ENCODE measurements at regions not wholly inside any gene's neighbourhood (a gene's known extent, or its start where the extent isn't known, plus 50 kb on each side); places are given as distances from the start of the nearest gene placed in this dataset.

DNA sequence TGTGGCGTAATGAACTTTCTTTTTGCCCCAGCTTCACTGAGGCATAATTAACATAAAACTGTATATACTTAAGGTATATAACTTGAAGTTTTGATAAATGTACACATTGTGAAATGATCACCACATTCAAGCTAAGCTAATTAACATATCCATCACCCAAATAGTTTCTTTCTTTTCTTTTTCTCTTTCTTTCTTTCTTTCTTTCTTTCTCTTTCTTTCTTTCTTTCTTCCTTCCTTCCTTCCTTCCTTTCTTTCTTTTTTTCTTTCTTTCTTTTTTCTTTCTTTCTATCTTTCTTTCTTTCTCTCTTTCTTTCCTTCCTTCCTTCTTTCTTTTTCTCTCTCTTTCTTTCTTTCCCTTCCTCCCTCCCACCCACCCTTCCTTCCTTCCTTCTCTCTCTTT, 62.5 kb downstream of the XCL1 start:
- H3K56ac ChIP-seq (ENCODE audit: low read length), result no peak overlapping the region
- H3K79me1 ChIP-seq (ENCODE audit: low read length), result no peaks in the 10 kb centered on the region
- no peak overlapping the region for H3K4me3 ChIP-seq (ENCODE audit: low read length)
- no peak overlapping the region for H4K8ac ChIP-seq (ENCODE audit: low read depth, low read length)
- no peak for DNase-seq
- H3K79me2 ChIP-seq (ENCODE audit: control insufficient read depth, insufficient read depth, low read length), result no peaks in the 10 kb centered on the region
- no peaks in the 10 kb centered on the region for H3K27me3 ChIP-seq (ENCODE audit: insufficient read depth, low read length, poor library complexity)
- no peak overlapping the region for H4K5ac ChIP-seq (ENCODE audit: low read length)
- no peak overlapping the region for H3K4me2 ChIP-seq (ENCODE audit: low read length)
- no peak overlapping the region for H2AK5ac ChIP-seq (ENCODE audit: low read length)
- H3K23ac ChIP-seq (ENCODE audit: low read length), result no peak overlapping the region
- no CpG with 5 or more reads among the region's 1 CpG for WGBS (ENCODE audit: extremely low coverage, insufficient coverage, low lambda C conversion rate)
- no peak overlapping the region for H2BK120ac ChIP-seq (ENCODE audit: low read depth, low read length)
- no peaks in the 10 kb centered on the region for H3K36me3 ChIP-seq (ENCODE audit: control insufficient read depth, insufficient read depth, low read length)
- no peak overlapping the region for H3K27ac ChIP-seq (ENCODE audit: low read depth, low read length)
- H2BK15ac ChIP-seq (replicated peaks; ENCODE audit: low read depth), result no peak overlapping the region
- H2BK5ac ChIP-seq (ENCODE audit: low read length), result no peak overlapping the region
- H3K4ac ChIP-seq (ENCODE audit: low read depth, low read length), result no peak overlapping the region
- H3K9ac ChIP-seq (ENCODE audit: low read length), result no peak overlapping the region
- no peak overlapping the region for H3K18ac ChIP-seq (ENCODE audit: low read length)
- no peaks in the 10 kb centered on the region for H3K4me1 ChIP-seq (ENCODE audit: control insufficient read depth, low read depth, low read length)

DNA sequence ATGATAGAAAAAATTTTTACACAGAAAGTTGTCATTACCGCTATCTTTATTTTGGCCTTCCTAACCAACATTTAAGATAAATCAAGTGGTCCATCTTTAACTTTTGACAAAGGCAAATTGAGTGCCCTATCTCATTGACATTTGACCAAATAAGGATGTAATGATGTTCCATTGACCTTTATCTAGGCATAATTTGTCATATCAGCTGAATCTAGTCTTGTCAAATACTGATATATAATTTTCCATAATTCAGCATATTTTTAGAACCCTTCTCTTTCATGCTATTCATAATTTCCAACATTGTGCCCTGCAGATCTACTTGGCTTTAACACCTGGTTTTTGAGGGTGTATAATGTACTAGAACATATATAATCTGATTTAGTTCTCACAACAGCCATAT, 63.8 kb downstream of the XCL1 start:
- H4K8ac ChIP-seq (ENCODE audit: low read depth, low read length), result no peak overlapping the region
- no peak overlapping the region for H3K18ac ChIP-seq (ENCODE audit: low read length)
- H3K23ac ChIP-seq (ENCODE audit: low read length), result no peak overlapping the region
- no peak overlapping the region for H2BK5ac ChIP-seq (ENCODE audit: low read length)
- no peaks in the 10 kb centered on the region for H3K27me3 ChIP-seq (ENCODE audit: insufficient read depth, low read length, poor library complexity)
- no peaks in the 10 kb centered on the region for H3K4me1 ChIP-seq (ENCODE audit: control insufficient read depth, low read depth, low read length)
- H3K79me2 ChIP-seq (ENCODE audit: control insufficient read depth, insufficient read depth, low read length), result no peaks in the 10 kb centered on the region
- H2BK15ac ChIP-seq (replicated peaks; ENCODE audit: low read depth), result no peak overlapping the region
- H3K27ac ChIP-seq (ENCODE audit: low read depth, low read length), result no peak overlapping the region
- no peak overlapping the region for H3K56ac ChIP-seq (ENCODE audit: low read length)
- no peak for DNase-seq
- H3K79me1 ChIP-seq (ENCODE audit: low read length), result no peaks in the 10 kb centered on the region
- H3K4ac ChIP-seq (ENCODE audit: low read depth, low read length), result no peak overlapping the region
- H3K4me2 ChIP-seq (ENCODE audit: low read length), result no peak overlapping the region
- no peak overlapping the region for H2BK120ac ChIP-seq (ENCODE audit: low read depth, low read length)
- no peak overlapping the region for H3K9ac ChIP-seq (ENCODE audit: low read length)
- H3K4me3 ChIP-seq (ENCODE audit: low read length), result no peak overlapping the region
- H4K5ac ChIP-seq (ENCODE audit: low read length), result no peak overlapping the region
- WGBS (ENCODE audit: extremely low coverage, insufficient coverage, low lambda C conversion rate), result no CpG with 5 or more reads among the region's 1 CpG
- H3K36me3 ChIP-seq (ENCODE audit: control insufficient read depth, insufficient read depth, low read length), result no peaks in the 10 kb centered on the region
- no peak overlapping the region for H2AK5ac ChIP-seq (ENCODE audit: low read length)

DNA sequence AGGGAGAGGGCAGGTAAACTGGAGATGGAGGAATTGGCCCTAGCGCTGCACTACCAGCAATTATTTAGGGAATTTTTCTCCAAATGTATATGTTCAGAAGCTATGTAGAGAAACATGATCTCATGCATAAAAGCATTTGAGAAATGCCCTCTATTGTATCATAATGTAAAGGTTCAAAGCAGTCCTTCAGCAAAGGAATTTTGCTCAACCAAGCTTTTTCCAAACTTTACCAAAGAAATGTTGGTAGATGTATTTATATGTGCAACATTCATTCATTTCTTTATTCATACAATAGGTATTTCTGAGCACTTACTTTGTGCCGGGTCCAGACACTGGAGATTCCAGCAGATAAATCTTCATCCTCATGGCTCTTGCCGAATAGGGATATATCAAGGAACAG, 64.4 kb downstream of the XCL1 start:
- H4K5ac ChIP-seq (ENCODE audit: low read length), result no peak overlapping the region
- no peaks in the 10 kb centered on the region for H3K79me2 ChIP-seq (ENCODE audit: control insufficient read depth, insufficient read depth, low read length)
- H3K9ac ChIP-seq (ENCODE audit: low read length), result no peak overlapping the region
- no peak overlapping the region for H2BK120ac ChIP-seq (ENCODE audit: low read depth, low read length)
- H3K79me1 ChIP-seq (ENCODE audit: low read length), result no peaks in the 10 kb centered on the region
- no peak overlapping the region for H3K56ac ChIP-seq (ENCODE audit: low read length)
- no peak overlapping the region for H4K8ac ChIP-seq (ENCODE audit: low read depth, low read length)
- no peak overlapping the region for H3K4ac ChIP-seq (ENCODE audit: low read depth, low read length)
- H3K23ac ChIP-seq (ENCODE audit: low read length), result no peak overlapping the region
- DNase-seq, result no peak
- H2AK5ac ChIP-seq (ENCODE audit: low read length), result no peak overlapping the region
- no peak overlapping the region for H2BK15ac ChIP-seq (replicated peaks; ENCODE audit: low read depth)
- no peak overlapping the region for H3K18ac ChIP-seq (ENCODE audit: low read length)
- H3K27ac ChIP-seq (ENCODE audit: low read depth, low read length), result no peak overlapping the region
- no peaks in the 10 kb centered on the region for H3K36me3 ChIP-seq (ENCODE audit: control insufficient read depth, insufficient read depth, low read length)
- H2BK5ac ChIP-seq (ENCODE audit: low read length), result no peak overlapping the region
- WGBS (ENCODE audit: extremely low coverage, insufficient coverage, low lambda C conversion rate), result no CpG with 5 or more reads among the region's 3 CpGs
- H3K4me2 ChIP-seq (ENCODE audit: low read length), result no peak overlapping the region
- no peaks in the 10 kb centered on the region for H3K4me1 ChIP-seq (ENCODE audit: control insufficient read depth, low read depth, low read length)
- H3K27me3 ChIP-seq (ENCODE audit: insufficient read depth, low read length, poor library complexity), result no peaks in the 10 kb centered on the region
- no peak overlapping the region for H3K4me3 ChIP-seq (ENCODE audit: low read length)

DNA sequence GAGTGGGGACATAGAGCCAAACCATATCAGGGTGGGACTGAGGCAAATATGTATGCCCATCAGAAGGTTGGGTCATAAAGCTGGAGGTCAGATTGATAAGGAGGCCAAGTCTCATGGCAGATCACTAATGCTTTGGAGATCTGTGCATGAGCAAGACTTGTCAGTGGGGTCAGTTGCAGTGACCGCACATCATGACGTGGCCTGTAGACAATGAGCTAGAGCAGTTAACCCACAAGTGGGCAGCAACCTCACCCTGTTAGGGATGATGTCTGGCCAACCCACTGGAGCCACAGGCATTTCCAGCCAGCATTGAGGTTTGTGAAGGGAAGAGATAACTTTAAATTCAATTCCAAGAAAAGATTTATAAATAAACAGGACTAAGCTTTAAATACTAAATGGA, 66.7 kb downstream of the XCL1 start:
- H3K23ac ChIP-seq (ENCODE audit: low read length), result no peak overlapping the region
- H3K9ac ChIP-seq (ENCODE audit: low read length), result no peak overlapping the region
- H3K4me1 ChIP-seq (ENCODE audit: control insufficient read depth, low read depth, low read length), result no peaks in the 10 kb centered on the region
- no peak overlapping the region for H3K18ac ChIP-seq (ENCODE audit: low read length)
- H2BK15ac ChIP-seq (replicated peaks; ENCODE audit: low read depth), result no peak overlapping the region
- WGBS (ENCODE audit: extremely low coverage, insufficient coverage, low lambda C conversion rate), result no CpG with 5 or more reads among the region's 2 CpGs
- H3K79me2 ChIP-seq (ENCODE audit: control insufficient read depth, insufficient read depth, low read length), result no peaks in the 10 kb centered on the region
- no peaks in the 10 kb centered on the region for H3K36me3 ChIP-seq (ENCODE audit: control insufficient read depth, insufficient read depth, low read length)
- H3K4me3 ChIP-seq (ENCODE audit: low read length), result no peak overlapping the region
- no peak overlapping the region for H3K4ac ChIP-seq (ENCODE audit: low read depth, low read length)
- DNase-seq, result no peak
- no peak overlapping the region for H4K8ac ChIP-seq (ENCODE audit: low read depth, low read length)
- H3K27me3 ChIP-seq (ENCODE audit: insufficient read depth, low read length, poor library complexity), result no peaks in the 10 kb centered on the region
- no peaks in the 10 kb centered on the region for H3K79me1 ChIP-seq (ENCODE audit: low read length)
- H3K56ac ChIP-seq (ENCODE audit: low read length), result no peak overlapping the region
- no peak overlapping the region for H2BK5ac ChIP-seq (ENCODE audit: low read length)
- H4K5ac ChIP-seq (ENCODE audit: low read length), result no peak overlapping the region
- H2BK120ac ChIP-seq (ENCODE audit: low read depth, low read length), result no peak overlapping the region
- no peak overlapping the region for H3K4me2 ChIP-seq (ENCODE audit: low read length)
- no peak overlapping the region for H3K27ac ChIP-seq (ENCODE audit: low read depth, low read length)
- no peak overlapping the region for H2AK5ac ChIP-seq (ENCODE audit: low read length)
